GM13976 (cell line): ENCODE measurements at regions not wholly inside any gene's neighbourhood (a gene's known extent, or its start where the extent isn't known, plus 50 kb on each side); places are given as distances from the start of the nearest gene placed in this dataset.

Experiments
- DNase-seq: peaks from one replicate; pipeline ENCODE4 v3.0.0; 2012; ENCODE audit warnings: low spot score
- CTCF ChIP-seq: IDR thresholded peaks from 2 replicates; pipeline ENCODE4 v1.5.1; 2012; ENCODE audit warnings: borderline replicate concordance, mild to moderate bottlenecking; ENCODE audit not compliant: insufficient read depth; ENCODE audit errors: extremely low read depth, missing control alignments, control extremely low read depth
- in situ Hi-C: fragments of 300-500 bp; cut with MboI; formaldehyde crosslinking; loops from one replicate; pipeline ENCODE4 v1.12.0; 2022; ENCODE audit warnings: low sequenced_read_pairs, mixed read lengths, inconsistent platforms; ENCODE audit not compliant: unreplicated experiment

- DNase-seq, result no peak
- in situ Hi-C loops, result no loop called here
- TF ChIP-seq CTCF, result no peak
Measured at GRCh38 chr9:8207596-8207995, 408.0 kb upstream of the DMAC1 start.

GRCh38 chr9:8206720-8207119 is 407.1 kb upstream of the DMAC1 start:
- no peak for TF ChIP-seq CTCF
- in situ Hi-C loops, result no loop called here
- no peak for DNase-seq

- DNase-seq, result no peak
- no peak for TF ChIP-seq CTCF
- in situ Hi-C loops, result no loop called here
Measured at GRCh38 chr9:8205576-8205975, 406.0 kb upstream of the DMAC1 start.

- DNase-seq, result no peak
- in situ Hi-C loops, result no loop called here
- no peak for TF ChIP-seq CTCF
Measured at GRCh38 chr9:8189881-8190280, 390.3 kb upstream of the DMAC1 start.

GRCh38 chr9:8188723-8189407 is 389.3 kb upstream of the DMAC1 start:
- TF ChIP-seq CTCF, result no peak
- in situ Hi-C loops, result no loop called here
- no peak for DNase-seq

GRCh38 chr9:8186560-8186959 is 387.0 kb upstream of the DMAC1 start:
- in situ Hi-C loops, result no loop called here
- no peak for TF ChIP-seq CTCF

GRCh38 chr9:8183618-8184017 is 384.0 kb upstream of the DMAC1 start:
- no peak for TF ChIP-seq CTCF
- in situ Hi-C loops, result no loop called here
- no peak for DNase-seq

More at GRCh38 chr9:8186560-8186959, 387.0 kb upstream of the DMAC1 start:
- no peak for DNase-seq
